HG02642 (cell line): ENCODE measurements at regions not wholly inside any gene's neighbourhood (a gene's known extent, or its start where the extent isn't known, plus 50 kb on each side); places are given as distances from the start of the nearest gene placed in this dataset.

Experiments used
- ATAC-seq: cut with Tn5 transposase; IDR thresholded peaks from one replicate; pipeline ENCODE4 v1.9.1; 2021; ENCODE audit warnings: mild to moderate bottlenecking; ENCODE audit not compliant: unreplicated experiment, poor library complexity

DNA sequence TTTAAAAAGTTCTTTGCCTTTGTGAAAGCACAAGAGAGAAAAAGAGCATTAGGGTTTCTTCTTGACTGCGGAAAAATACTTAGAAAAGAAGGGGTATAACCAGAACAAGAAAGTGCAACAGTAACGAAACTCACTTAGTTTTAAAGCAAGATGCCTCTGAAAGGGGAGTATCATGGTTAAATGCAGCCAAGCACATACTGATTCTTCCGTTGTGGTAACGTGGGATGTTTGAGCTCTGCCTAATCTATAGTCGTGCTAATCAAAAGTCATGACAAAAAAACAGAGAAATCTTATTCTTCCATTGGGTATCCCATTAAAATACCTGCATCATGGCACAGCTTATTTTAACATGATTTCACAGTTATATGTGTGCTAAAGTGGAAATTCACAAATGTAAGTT is 187.8 kb upstream of the LRFN5 start:
- no peak for ATAC-seq

GRCh38 chr14:41409806-41410205 is 196.9 kb upstream of the LRFN5 start:
- no peak for ATAC-seq

DNA sequence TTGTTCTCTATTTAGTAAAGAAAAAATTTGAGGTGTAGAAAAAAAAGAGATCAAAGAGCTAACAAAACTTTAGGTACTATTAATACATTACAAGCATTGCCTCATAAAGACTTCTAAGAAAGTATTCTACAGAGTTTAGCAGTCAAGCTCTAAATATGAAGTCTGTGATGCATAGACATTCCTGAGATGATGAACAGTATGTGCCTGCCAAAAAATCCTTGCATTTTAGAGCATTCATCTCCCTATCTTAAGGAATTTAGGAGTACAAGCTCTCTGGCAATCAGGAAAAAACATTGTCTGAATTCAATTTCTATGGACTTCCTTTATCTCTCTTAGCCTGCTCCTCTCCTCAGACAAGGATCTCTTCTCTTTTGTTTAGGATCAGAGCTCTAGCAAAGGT is 202.6 kb upstream of the LRFN5 start:
- no peak for ATAC-seq

DNA sequence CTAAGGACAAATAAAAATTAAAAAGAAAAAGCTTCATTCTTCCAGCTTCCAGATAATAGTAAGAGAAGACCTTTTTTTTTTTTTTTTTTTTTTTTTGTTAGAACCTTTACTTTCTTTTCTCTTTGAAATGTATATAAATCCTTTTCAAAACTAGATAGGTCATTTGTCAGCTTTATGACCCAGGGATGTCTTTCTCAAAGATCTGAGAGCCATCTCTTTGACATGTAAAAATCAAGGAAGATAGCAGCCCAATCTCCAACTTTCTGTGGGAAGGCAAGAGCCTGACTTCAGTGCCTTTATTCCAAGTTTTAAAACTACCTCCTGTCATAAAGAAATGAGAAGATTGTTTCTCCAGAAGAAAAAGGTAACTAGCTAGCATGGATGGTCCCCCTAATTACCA is 203.3 kb upstream of the LRFN5 start:
- ATAC-seq, result no peak

GRCh38 chr14:41397926-41398325 is 208.8 kb upstream of the LRFN5 start:
- no peak for ATAC-seq

DNA sequence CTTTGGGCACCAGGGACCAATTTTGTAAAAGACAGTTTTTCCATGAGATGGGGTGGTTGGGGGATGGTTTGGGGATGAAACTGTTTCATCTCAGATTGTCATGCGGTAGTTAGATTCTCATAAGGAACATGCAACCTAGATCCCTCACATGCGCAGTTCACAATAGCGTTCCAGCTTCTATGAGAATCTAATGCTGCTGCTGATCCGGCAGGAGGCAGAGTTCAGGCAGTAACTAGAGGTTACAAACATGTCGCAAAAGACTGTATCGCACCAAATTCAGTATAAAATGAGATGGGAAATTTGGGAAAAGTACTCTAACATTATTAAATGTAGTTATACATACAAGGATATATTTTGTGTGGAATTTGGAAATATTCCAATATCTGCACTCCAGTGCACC is 213.2 kb upstream of the LRFN5 start:
- no peak for ATAC-seq

- ATAC-seq, result no peak
These were observed 214.4 kb upstream of the LRFN5 start for GRCh38 chr14:41392226-41392625.

GRCh38 chr14:41389355-41389754 is 217.3 kb upstream of the LRFN5 start:
- no peak for ATAC-seq

DNA sequence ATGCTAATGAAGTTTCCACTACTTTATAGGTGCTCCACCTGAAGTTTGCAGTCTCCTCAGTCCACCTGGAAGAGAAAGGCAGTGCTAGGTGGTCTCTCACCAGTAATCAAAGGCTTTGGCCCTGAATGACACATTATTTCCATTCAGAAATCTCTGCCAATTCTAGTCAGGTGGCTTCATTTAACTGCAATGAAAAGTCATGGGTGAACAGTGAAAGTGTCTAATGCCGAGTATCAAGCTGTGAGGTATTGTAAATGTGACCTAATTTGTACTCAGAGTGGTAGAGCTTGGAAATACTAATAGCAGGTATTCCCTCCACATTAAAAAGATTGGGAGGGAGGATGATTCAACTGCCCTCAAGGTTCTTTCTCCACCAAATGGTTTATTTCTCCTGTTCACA is 220.9 kb upstream of the LRFN5 start:
- ATAC-seq, result no peak

DNA sequence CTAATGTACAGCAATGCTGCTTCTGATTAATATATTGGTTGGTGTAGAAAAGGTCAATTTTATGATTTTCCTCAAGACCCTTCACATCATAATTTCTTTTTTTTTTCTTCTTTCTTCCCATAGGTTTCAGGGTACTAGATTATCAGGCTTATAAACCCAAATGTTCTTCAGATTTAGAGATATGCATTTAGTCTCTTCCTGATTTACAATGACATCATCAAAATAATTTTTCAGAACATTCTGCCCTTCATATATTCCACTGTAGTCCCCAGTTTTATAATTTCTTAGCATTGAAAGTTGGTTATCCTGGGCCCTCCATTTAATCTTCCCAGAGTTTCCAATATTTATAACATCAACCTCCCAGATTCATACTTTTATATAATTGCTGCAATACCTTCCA is 226.7 kb upstream of the LRFN5 start:
- no peak for ATAC-seq

DNA sequence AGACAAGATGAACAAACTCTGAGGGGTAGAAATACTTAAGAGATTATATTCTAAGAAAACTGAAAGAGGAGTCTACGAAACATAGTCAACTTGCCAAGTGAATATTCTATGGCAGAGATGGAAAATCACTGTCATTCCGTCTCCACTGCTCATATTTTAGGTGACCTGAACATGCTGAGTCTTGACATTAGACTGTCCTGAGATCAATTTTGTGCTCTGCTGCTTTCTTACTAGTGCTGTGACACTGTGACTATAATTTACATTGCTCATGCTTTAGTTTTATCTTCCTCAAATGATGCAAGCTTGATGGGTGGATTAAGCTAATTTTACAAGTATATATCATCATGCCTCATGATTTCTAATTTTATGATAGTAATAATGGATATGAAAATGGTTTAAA is 228.2 kb upstream of the LRFN5 start:
- no peak for ATAC-seq

DNA sequence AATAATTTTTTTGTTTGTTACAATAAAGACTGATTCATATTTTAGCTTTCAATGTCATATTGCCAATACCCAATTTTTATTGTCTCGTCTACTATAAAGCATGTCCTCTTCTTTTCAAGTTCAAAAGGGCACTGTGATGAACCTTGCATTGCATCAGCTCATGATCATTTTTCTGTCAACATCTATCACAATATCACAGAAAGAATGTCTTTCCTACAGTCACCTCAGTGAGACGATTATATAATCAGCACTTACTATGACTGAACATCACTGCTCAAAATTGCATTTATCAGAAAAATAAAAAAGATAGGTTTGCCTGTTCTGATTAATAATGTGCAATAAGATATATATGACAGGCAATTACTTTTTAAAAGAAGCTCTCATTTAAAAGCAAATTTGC is 228.7 kb upstream of the LRFN5 start:
- no peak for ATAC-seq

GRCh38 chr14:41374092-41374491 is 232.6 kb upstream of the LRFN5 start:
- ATAC-seq, result no peak

DNA sequence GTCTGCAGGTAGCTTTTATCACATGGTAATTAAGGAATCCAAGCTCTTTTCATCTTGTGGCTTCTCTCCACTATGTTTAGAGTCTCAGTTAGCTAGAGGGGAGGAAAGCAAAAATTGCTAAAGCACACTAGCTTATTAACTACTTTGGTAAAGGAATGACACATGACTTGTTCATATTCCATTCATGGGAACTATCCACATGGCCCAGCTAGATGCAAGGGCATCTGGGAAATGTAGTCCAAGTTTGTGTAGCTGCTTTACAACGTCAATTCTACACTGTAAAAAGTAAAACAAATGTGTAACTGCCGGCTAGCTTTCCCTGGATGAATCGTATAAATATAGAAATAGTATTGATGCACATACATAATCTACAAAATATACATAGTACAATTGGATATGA is 244.5 kb upstream of the LRFN5 start:
- ATAC-seq, result no peak

- no peak for ATAC-seq
These were observed 246.6 kb upstream of the LRFN5 start for GRCh38 chr14:41360126-41360525.

DNA sequence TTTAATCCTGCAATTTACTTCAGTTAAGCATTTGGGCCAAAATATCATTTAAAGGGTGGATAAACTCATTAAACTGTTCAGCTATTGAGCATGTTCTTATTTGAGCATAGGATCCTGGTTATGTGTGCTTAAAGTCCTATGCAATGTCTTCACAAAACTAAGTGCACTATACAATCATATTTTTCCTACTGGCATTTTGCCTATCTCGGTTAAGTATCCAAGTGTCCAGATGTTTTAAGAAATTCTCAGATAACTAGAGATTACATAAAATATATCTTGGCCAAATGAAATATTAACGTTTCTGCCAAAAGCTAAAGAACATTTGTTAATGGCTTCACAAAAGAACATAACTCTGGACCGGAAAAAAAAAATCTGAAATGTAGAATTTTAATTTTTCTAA is 250.8 kb upstream of the LRFN5 start:
- ATAC-seq, result no peak

- ATAC-seq, result no peak
These were observed 256.2 kb upstream of the LRFN5 start for GRCh38 chr14:41350476-41350875.

- no peak for ATAC-seq
These were observed 257.3 kb upstream of the LRFN5 start for GRCh38 chr14:41349289-41349910.

DNA sequence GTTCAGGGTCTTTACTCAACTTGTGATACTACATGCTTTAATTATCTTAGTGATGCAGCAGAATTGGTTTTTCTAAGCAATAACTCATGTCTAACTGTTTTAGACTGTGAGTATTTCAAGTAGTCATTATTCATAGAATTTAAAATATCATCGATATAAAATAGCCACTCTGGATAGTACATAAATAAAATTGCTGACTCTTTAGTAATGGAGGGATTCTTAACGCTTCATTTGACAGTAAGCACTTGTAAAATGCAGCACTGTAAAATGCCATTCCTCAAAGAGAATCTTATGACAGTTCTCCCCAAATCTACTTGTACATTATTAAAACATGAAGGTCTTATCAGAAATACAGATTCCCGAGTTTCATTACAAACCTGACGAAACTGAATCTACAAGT is 262.8 kb upstream of the LRFN5 start:
- ATAC-seq, result no peak

DNA sequence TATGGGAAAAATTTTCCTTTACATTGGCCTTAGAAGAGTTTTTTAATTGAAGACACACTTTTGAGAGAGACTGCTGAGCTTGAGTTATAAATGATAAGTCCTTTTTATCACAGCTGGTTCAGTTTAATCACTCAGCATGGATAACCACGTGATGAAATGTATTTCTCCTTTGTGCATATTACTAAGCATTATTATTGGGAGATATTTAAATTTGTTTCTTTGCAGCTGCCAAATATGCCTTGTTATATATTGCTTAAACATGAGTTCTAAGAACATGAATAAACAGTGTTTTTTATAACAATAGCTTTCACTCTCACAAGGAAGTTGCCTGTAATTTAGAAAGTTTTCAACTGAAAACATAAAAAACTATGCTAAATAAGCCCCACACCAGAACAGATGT is 293.5 kb upstream of the LRFN5 start:
- no peak for ATAC-seq

DNA sequence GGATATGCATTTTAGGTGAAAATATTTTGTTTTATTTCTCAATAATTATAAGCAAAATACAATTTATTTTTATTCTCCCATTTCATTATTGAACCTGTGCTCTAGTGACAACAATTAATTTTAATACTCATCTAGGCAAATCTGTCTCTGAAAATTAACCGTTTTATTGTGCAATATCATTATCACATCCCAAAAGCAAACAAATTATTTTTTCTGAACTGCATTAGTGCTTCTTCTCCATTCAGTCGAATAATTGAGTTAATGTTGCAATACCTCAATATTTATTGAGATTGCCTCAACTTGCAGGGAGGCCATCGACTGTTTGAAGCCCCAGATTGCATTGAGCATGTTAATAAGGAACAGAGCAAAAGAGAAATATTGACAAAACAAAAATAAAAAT is 303.2 kb upstream of the LRFN5 start:
- ATAC-seq, result no peak

GRCh38 chr14:41302776-41303175 is 303.9 kb upstream of the LRFN5 start:
- no peak for ATAC-seq

GRCh38 chr14:41299924-41300323 is 306.8 kb upstream of the LRFN5 start:
- no peak for ATAC-seq
